ENCODE measurements at regions not wholly inside any gene's neighbourhood (a gene's known extent, or its start where the extent isn't known, plus 50 kb on each side); places are given as distances from the start of the nearest gene placed in this dataset.

- Histone ChIP-seq H3K4me3 (ENCODE audit: low read length) (no peak overlapping the region), H3K4me1 (ENCODE audit: control insufficient read depth, insufficient read depth, low read length) (no peaks in the 10 kb centered on the region), H3K36me3 (ENCODE audit: control insufficient read depth, insufficient read depth, low read length) (no peaks in the 10 kb centered on the region), H3K9me3 (ENCODE audit: control insufficient read depth, insufficient read depth, low read length) (no peaks in the 10 kb centered on the region), H3K27ac (ENCODE audit: low read length) (no peak overlapping the region), H3K27me3 (ENCODE audit: control insufficient read depth, insufficient read depth, low read length) (no peaks in the 10 kb centered on the region)
- intact Hi-C loops (cut with micrococcal nuclease): no loop called here
- H3K36me3 Mint-ChIP-seq: no peaks in the 10 kb centered on the region
- no peaks in the 10 kb centered on the region for H3K4me1 Mint-ChIP-seq
- H3K9me3 Mint-ChIP-seq: peaks cover 0 to 3% of the 10 kb centered on the region in 2 donors
- ATAC-seq (no peak), DNase-seq (no peak)
- H3K27me3 Mint-ChIP-seq (ENCODE audit: low read depth in 2 of 2): no peaks in the 10 kb centered on the region
- H3K27ac Mint-ChIP-seq: no peak overlapping the region
- no peak overlapping the region for H3K4me3 Mint-ChIP-seq
- no peak for TF ChIP-seq CTCF (IDR thresholded peaks at IDR 0.05)
Observed at GRCh38 chr6:54019860-54020259, 91.4 kb upstream of the MLIP start.

GRCh38 chr6:54020334-54020733, 90.9 kb upstream of the MLIP start:
- intact Hi-C loops (cut with micrococcal nuclease): no loop called here
- no peaks in the 10 kb centered on the region for H3K27me3 ChIP-seq (ENCODE audit: control insufficient read depth, insufficient read depth, low read length)
- no peak overlapping the region for H3K27ac ChIP-seq (ENCODE audit: low read length)
- no peak for ATAC-seq
- Mint-ChIP-seq H3K9me3 (no peaks in the 10 kb centered on the region), H3K27me3 (ENCODE audit: low read depth in 2 of 2) (no peaks in the 10 kb centered on the region), H3K4me3 (no peak overlapping the region), H3K27ac (no peak overlapping the region), H3K36me3 (no peaks in the 10 kb centered on the region), H3K4me1 (no peaks in the 10 kb centered on the region)
- no peak for TF ChIP-seq CTCF (IDR thresholded peaks at IDR 0.05)
- H3K4me3 ChIP-seq (ENCODE audit: low read length): no peak overlapping the region
- H3K9me3 ChIP-seq (ENCODE audit: control insufficient read depth, insufficient read depth, low read length): no peaks in the 10 kb centered on the region
- DNase-seq: no peak
- no peaks in the 10 kb centered on the region for H3K36me3 ChIP-seq (ENCODE audit: control insufficient read depth, insufficient read depth, low read length)
- no peaks in the 10 kb centered on the region for H3K4me1 ChIP-seq (ENCODE audit: control insufficient read depth, insufficient read depth, low read length)
- 81% methylated on average over 3 of the region's 3 CpGs for WGBS (ENCODE audit: insufficient coverage)

- Histone ChIP-seq H3K4me1 (ENCODE audit: control insufficient read depth, insufficient read depth, low read length) (no peaks in the 10 kb centered on the region), H3K36me3 (ENCODE audit: control insufficient read depth, insufficient read depth, low read length) (no peaks in the 10 kb centered on the region), H3K27me3 (ENCODE audit: control insufficient read depth, insufficient read depth, low read length) (no peaks in the 10 kb centered on the region), H3K9me3 (ENCODE audit: control insufficient read depth, insufficient read depth, low read length) (no peaks in the 10 kb centered on the region), H3K27ac (ENCODE audit: low read length) (no peak overlapping the region), H3K4me3 (ENCODE audit: low read length) (no peak overlapping the region)
- Mint-ChIP-seq H3K27me3 (ENCODE audit: low read depth in 2 of 2) (no peaks in the 10 kb centered on the region), H3K9me3 (no peaks in the 10 kb centered on the region), H3K4me3 (no peak overlapping the region), H3K27ac (no peak overlapping the region), H3K4me1 (no peaks in the 10 kb centered on the region), H3K36me3 (no peaks in the 10 kb centered on the region)
- ATAC-seq (no peak), DNase-seq (no peak)
- TF ChIP-seq CTCF (IDR thresholded peaks at IDR 0.05): no peak
- intact Hi-C loops (cut with micrococcal nuclease): no loop called here
Observed at GRCh38 chr6:54026652-54027400, 84.4 kb upstream of the MLIP start.

- Mint-ChIP-seq H3K27ac (no peak overlapping the region), H3K4me1 (no peaks in the 10 kb centered on the region), H3K4me3 (no peak overlapping the region), H3K36me3 (no peaks in the 10 kb centered on the region), H3K9me3 (no peaks in the 10 kb centered on the region), H3K27me3 (ENCODE audit: low read depth in 2 of 2) (no peaks in the 10 kb centered on the region)
- no peak overlapping the region for H3K4me3 ChIP-seq (ENCODE audit: low read length)
- WGBS (ENCODE audit: insufficient coverage): 84% methylated on average over 3 of the region's 3 CpGs
- ATAC-seq (no peak), DNase-seq (no peak)
- H3K27me3 ChIP-seq (ENCODE audit: control insufficient read depth, insufficient read depth, low read length): no peaks in the 10 kb centered on the region
- no peaks in the 10 kb centered on the region for H3K36me3 ChIP-seq (ENCODE audit: control insufficient read depth, insufficient read depth, low read length)
- intact Hi-C loops (cut with micrococcal nuclease): no loop called here
- no peak for TF ChIP-seq CTCF (IDR thresholded peaks at IDR 0.05)
- H3K4me1 ChIP-seq (ENCODE audit: control insufficient read depth, insufficient read depth, low read length): no peaks in the 10 kb centered on the region
- H3K9me3 ChIP-seq (ENCODE audit: control insufficient read depth, insufficient read depth, low read length): no peaks in the 10 kb centered on the region
- no peak overlapping the region for H3K27ac ChIP-seq (ENCODE audit: low read length)
Observed at GRCh38 chr6:54028170-54028569, 83.1 kb upstream of the MLIP start.

Measured in natural killer cell (primary cell).